NCI-H146 (cell line): ENCODE measurements at regions not wholly inside any gene's neighbourhood (a gene's known extent, or its start where the extent isn't known, plus 50 kb on each side); places are given as distances from the start of the nearest gene placed in this dataset.

Experiments used
- DNase-seq: peaks from one replicate; lab custom pipeline; 2025; lab: John Stamatoyannopoulos, UW

DNA sequence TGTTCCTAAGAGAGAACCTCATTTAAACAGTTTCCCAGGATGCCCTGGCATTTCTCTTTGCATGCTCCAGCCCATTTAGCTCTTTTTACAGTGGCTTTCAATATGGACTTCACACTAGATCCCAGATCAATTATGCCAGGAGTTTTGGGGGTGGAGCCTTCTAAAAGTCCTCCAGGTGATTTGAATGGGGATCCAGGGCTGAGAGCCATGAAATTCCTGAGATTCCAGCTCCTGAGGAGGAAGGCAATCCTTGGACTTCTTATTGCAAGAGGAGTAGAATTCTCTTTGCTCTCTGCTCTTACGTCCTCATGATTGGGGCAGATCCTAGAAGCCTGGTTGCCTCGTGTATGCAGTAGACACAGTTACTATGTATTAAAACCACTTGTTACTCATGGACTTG is 184.2 kb downstream of the DHX35 start:
- no peak for DNase-seq

DNA sequence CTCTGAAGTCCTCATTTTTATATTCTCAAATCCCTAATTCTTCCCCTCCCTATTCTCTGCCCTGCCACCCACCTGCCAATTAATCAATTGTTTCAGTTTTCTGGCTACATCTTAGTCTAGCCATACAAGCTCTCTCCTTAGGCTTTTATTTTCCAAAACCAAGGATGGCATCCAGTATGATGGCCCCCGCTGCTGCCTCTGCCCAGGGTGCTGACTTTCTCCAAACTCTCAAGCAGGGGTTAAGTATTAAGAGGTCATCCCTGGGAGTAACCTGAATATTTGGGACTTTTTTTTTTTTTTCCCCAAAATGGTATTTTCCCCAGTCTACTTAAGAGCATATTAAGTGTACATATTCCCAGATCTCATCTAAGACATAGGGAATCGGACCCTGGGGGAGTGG is 183.8 kb downstream of the DHX35 start:
- DNase-seq = no peak

- no peak for DNase-seq
These were observed 182.6 kb downstream of the DHX35 start for GRCh38 chr20:39144757-39145156.

DNA sequence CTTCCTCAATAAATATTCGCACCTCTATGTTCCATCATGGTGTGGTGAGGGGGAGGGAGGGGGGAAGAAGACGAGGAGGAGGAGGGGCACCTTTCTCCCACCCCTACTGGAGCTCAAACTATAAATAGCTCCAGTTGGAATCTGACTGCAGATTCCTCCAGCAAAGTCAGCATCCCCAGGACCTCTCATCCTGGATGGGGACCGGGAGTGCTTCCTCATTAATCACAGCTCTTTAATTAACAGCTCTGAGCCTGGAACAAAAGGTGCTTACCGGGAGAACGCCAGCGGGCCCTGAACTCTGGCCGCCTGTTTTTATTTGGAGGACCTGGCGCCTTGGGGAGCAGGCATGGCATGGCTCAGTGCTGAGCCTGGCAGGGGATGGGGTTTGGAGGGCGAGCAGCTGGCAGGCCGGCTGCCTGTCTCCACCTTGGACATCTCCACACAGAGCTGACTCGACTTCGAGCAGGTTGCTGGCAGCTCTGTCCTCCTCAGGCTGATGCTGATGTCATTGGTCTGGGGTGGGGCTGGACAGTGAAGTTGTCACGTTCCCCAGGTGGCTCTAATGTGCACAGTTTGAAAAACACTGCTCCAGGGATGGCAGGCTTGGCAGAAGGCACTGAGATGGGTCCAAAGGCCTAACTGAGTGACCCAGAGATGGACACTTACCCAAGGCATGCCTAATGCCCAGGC is 180.4 kb downstream of the DHX35 start:
- DNase-seq = no peak

GRCh38 chr20:39137299-39137698 is 175.2 kb downstream of the DHX35 start:
- DNase-seq = no peak

DNA sequence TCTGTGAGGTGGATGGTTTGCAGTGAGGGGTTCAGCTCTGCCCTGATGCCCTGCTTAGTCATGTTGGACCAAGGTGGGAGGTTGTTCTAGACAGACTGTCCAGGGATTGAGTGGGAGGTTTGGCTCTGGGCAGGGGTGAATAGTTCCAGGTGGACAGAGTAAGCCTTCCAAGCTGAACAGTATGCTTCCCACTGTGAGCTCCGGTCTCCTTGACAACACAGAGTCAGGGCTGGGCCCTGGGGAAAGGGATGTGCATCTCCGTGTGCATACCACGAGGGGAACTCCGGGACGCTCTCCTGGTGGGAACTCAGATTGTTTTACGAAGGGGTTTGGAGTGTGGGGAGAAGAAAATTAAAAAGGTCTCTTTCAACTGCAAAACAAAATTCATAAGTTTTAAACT is 174.7 kb downstream of the DHX35 start:
- no peak for DNase-seq

- DNase-seq = no peak
These were observed 173.9 kb downstream of the DHX35 start for GRCh38 chr20:39135885-39136544.

- DNase-seq = no peak
These were observed 171.1 kb downstream of the DHX35 start for GRCh38 chr20:39133201-39133600.

DNA sequence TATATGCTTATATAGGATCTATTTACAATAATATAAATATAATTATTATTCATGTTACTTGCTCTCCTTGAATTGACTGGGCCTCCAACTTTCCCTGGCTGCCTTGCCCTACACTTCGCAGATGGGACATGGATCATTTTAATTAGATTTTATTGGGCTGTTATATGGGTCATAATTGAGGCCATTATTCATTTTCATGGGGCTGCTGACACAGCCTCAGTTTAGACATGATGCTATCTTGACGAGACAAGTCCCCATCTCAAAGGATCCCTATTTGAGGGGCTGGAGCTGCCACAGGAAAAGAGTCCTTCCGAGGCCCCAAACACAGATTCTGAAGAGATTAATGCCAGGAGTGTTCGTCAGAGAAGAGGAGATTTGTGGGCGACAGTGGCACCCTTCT is 170.4 kb downstream of the DHX35 start:
- DNase-seq = no peak

GRCh38 chr20:39132093-39132492 is 169.9 kb downstream of the DHX35 start:
- no peak for DNase-seq

DNA sequence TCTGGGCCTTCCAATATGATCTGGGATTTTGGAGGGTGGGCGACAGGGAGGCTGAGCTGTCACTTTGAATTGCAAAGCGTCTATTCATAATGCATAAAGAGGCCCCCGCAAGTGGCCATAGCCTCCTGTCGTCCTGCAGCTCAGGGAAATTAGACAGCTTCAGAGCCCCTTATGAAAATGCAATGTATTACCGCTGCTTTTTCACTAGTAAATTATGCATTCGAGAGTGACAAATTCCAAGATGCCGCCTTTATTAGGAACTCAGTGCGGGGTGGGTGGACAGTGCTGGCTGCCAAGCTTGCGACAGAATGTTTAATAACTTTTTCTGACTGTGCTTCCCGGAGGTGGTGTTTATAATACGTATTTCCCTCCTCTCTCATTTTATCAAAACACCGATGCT is 168.5 kb downstream of the DHX35 start:
- DNase-seq = no peak

- no peak for DNase-seq
These were observed 167.4 kb downstream of the DHX35 start for GRCh38 chr20:39129523-39129922.

- no peak for DNase-seq
These were observed 161.9 kb downstream of the DHX35 start for GRCh38 chr20:39124064-39124463.

GRCh38 chr20:39123185-39123557 is 161.0 kb downstream of the DHX35 start:
- DNase-seq = no peak

DNA sequence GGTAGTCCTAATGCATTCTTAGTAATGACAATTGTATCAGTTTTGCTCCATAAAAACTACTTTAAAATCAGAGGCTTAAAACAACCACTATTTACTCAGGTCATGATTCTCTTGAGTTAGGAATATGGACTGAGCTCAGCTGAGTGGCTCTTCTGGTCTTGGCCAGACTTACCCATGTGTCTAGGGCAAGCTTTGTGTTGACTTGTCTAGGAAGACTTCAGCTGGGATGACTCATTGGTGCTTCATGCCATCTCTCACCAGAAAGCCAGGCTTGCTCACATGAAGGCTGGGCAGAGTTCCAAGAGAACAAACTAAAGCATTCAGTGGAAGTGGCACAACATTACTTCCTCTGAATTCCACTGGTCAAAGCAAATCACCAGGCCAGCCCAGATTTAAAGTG is 155.3 kb downstream of the DHX35 start:
- no peak for DNase-seq

- peak; percentile 11 for DNase-seq
These were observed 153.9 kb downstream of the DHX35 start for GRCh38 chr20:39116020-39116419.

DNA sequence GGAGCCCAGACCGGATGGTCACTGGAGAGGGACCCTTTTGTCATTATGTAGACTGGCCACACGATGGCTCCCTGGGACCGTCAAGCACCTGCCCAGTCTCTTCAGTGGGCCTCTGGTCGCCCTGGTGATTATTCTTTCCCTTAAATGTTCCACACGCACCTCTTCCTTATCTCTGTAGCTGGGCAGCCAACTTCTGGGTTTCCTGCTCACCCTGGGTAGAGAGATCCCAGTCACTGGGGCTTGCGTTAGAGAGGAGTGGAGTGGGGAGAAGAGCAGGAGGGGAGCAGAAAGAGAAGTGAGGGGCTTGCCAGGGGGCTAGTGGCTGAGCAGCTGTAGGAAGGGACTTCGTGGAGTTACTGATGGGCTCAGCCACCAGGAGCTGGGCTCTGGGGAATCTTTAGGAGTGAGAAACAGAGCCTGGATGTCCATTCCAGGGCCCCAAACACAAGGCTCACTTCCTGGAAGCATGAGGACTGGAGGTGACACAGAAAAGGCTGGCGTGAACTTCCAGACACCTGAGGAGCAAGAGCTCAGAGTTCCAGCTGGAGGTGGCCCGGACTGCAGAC is 150.1 kb downstream of the DHX35 start:
- peak; percentile 63 for DNase-seq

DNA sequence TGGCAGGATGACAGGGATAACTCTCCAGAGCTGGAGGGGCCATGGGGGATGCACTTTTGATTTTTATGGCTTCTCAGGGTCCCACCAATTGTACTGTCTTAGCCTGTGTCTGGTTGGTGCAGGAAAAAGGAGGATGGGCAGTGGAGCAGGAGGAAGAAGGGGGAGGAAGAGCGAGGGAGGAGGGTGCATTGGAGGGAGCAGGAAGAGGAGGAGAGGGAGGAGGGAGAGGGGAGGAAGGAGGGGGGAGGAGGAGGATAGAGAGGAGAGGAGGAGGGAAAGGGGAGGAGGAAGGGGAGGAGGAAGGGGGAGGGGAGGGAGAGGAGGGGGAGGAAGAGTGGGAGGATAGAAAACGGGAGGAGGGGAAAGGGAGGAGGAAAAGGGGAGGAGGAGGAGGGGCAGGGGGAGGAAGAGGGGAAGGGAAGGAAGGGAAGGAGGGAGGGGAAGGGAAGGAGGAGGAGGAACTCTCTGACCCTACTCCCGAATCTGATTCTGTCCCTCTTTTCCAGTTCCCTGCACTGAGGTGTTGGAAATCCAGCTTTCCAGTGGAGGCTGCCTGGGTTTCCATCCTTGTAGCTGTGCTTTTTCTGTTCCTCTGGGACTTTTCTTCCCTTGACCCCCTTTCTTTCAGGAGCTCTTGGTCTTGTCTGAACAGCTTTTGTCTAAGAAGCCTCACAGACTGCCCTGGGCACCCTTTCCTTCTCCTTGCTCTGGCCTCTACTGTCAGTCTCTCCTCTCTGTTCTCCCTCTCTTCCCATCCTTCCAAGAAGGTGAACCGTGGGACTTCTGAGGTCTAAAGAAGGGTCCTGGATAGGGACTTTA is 149.4 kb downstream of the DHX35 start:
- no peak for DNase-seq

- DNase-seq = no peak
These were observed 148.6 kb downstream of the DHX35 start for GRCh38 chr20:39110819-39111136.

GRCh38 chr20:39109933-39110818 is 148.0 kb downstream of the DHX35 start:
- peak; percentile 80 for DNase-seq

DNA sequence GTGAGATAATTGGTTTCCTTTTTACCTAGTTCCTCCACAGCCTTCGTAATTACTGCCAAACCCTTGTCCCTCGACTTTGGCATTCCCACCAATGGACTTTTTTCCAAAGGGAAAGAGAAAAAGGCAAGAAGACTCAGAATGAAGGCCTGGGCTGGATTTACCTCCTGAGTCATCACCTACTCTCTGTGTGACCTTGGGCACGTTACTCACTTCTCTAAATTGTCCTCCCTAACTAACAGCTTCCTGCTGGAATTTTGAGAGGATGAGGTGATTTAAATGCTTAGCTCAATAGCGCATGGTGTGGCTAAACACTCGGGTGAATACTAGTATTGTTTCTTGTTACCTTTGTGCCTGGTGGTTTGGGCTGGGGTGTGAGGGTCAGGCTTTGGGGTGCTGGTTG is 146.6 kb downstream of the DHX35 start:
- no peak for DNase-seq

DNA sequence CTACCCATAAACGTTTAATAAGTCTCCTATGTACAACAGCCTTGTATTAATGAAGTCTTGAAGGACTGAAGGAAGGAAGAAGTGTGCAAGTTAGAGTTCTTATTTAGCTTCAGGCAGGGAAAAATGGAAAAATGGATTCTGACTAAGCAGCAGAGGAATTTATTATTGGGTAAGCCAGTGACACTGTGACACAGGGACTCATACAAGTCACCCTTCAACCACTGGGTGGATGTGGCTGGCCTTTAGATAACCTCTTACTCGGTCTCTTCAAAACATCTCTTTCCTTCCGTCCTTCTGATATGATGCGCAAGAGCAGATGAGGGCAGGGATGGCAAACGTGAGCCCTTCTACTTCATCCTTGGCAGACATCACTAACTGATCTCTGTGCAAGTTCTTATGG is 145.6 kb downstream of the DHX35 start:
- no peak for DNase-seq
